GM21528 (cell line): ENCODE measurements at regions not wholly inside any gene's neighbourhood (a gene's known extent, or its start where the extent isn't known, plus 50 kb on each side); places are given as distances from the start of the nearest gene placed in this dataset.

ENCODE experiments used
- ATAC-seq: cut with Tn5 transposase; IDR thresholded peaks from one replicate; pipeline ENCODE4 v1.9.1; 2021; ENCODE audit warnings: mild to moderate bottlenecking, moderate library complexity; ENCODE audit not compliant: unreplicated experiment, low FRiP score

DNA sequence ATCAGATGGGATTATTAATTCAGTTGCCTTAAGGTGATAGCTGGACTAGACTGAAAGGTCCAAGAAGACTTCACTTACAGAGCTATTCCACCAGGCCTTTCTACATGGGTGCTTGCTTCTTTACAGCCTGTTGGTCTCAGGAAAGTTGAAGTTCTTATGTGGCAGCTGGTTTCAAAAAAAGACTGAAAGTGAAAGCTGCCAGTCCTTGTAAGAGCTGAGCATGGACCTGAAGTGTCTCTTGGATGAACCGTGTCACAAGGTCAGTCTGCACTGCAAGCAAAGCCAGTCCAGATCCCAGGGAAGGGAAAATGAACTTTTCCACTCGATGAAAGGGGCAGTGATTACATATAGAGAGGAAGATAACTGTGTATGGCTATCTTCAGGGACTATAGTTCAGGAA, 201.5 kb upstream of the LUZP2 start:
- ATAC-seq = no peak

- ATAC-seq = no peak
These were observed 199.4 kb upstream of the LUZP2 start for GRCh38 chr11:24297461-24297860.

DNA sequence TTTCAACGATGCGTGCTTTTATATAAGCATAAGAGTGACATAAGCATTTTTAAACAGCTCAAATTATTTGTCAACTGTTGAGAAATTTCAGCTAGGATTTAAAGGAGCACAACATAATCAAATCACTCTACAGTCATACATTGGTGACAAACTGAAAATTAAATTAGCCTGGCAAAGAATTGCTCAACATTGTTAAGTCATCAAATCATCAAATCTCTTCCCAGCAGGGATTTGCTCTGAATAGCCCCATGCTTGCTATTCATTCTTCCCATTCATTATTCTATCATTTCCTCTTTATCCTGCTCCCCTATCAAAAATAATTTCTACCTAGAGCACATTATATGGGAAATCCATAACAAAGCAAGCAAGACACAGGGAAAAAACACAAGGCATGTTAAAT, 198.7 kb upstream of the LUZP2 start:
- no peak for ATAC-seq

GRCh38 chr11:24311974-24312373, 184.9 kb upstream of the LUZP2 start:
- no peak for ATAC-seq

- ATAC-seq = no peak
These were observed 184.2 kb upstream of the LUZP2 start for GRCh38 chr11:24312464-24313238.

GRCh38 chr11:24321229-24321628, 175.6 kb upstream of the LUZP2 start:
- no peak for ATAC-seq

GRCh38 chr11:24324211-24324610, 172.6 kb upstream of the LUZP2 start:
- ATAC-seq = no peak

GRCh38 chr11:24344222-24344621, 152.6 kb upstream of the LUZP2 start:
- no peak for ATAC-seq

- ATAC-seq = no peak
These were observed 147.9 kb upstream of the LUZP2 start for GRCh38 chr11:24348908-24349307.

- ATAC-seq = no peak
These were observed 145.7 kb upstream of the LUZP2 start for GRCh38 chr11:24351179-24351578.

- ATAC-seq = no peak
These were observed 140.4 kb upstream of the LUZP2 start for GRCh38 chr11:24356501-24356900.

- no peak for ATAC-seq
These were observed 139.0 kb upstream of the LUZP2 start for GRCh38 chr11:24357620-24358410.

- ATAC-seq = no peak
These were observed 124.4 kb upstream of the LUZP2 start for GRCh38 chr11:24372491-24372890.

- ATAC-seq = no peak
These were observed 123.3 kb upstream of the LUZP2 start for GRCh38 chr11:24373516-24373915.

GRCh38 chr11:24375351-24375750, 121.5 kb upstream of the LUZP2 start:
- no peak for ATAC-seq

DNA sequence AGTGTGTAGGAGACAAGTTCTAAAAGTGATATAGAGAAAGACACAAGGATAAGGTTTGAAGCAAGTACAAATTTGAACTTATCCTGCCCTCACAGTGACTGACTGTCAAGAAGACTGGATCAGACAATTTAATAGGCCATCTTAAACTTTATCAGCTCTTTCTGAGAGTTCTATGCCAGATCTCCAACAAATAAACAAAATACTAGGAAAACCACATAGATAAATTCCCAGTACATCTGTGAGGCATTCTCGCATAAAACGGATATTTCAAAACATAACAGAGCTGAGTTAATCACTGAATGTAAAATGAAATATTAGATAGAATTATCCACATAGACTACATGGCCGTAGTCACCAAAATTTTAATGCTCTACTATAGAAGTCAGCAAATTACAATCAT, 120.9 kb upstream of the LUZP2 start:
- ATAC-seq = no peak

- ATAC-seq = no peak
These were observed 113.7 kb upstream of the LUZP2 start for GRCh38 chr11:24383137-24383536.

GRCh38 chr11:24384240-24384639, 112.6 kb upstream of the LUZP2 start:
- ATAC-seq = no peak

GRCh38 chr11:24386546-24387397, 110.1 kb upstream of the LUZP2 start:
- ATAC-seq = no peak

DNA sequence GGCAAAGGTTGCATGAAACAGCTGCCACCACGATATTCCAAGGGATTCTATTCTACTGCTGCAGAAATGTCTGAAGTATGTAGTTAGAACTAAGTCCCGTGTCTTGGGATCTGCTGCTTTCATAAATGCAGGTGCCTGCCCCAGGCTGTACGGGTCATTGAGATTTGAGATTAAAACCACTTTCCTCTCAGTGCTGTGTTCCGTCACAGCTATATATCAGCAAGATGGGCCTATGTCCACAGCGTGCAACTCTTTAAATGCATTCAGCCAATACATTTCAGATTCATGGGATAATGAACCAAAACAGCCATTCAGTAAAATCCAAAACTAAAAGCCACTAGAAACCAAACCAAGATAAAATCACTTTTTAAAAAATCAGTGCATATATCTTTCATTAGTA, 107.3 kb upstream of the LUZP2 start:
- no peak for ATAC-seq

DNA sequence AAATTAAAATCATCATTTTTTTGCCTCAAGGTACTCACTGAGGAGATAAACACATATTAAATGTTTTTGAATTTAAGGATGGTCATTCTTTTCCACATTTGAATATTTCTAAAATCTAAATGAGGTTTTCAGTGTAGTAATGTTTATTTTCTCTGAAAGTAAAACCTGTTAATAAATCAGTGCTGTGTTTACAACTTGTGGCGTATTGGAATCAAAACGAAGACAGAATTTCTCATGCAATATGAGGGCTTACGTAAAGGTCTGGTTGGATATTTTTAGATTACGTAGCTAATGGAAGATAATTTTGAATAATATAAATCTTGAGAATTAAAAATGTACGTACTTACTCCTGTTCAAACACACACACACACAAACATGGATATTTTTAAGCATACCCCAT, 106.8 kb upstream of the LUZP2 start:
- no peak for ATAC-seq
